GM19395 (cell line): ENCODE measurements at regions not wholly inside any gene's neighbourhood (a gene's known extent, or its start where the extent isn't known, plus 50 kb on each side); places are given as distances from the start of the nearest gene placed in this dataset.
"Not testable (repeated sequence)": the region's sequence is repeated elsewhere in the genome, so short reads cannot be mapped to it uniquely, and the experiment has no call there.

Experiments used
- ATAC-seq: cut with Tn5 transposase; IDR thresholded peaks from one replicate; pipeline ENCODE4 v1.9.1; 2021; ENCODE audit warnings: mild to moderate bottlenecking, moderate library complexity; ENCODE audit not compliant: unreplicated experiment

GRCh38 chr6:163709255-163709654 is 294.7 kb downstream of the QKI start:
- no peak for ATAC-seq

- peak; percentile 63 for ATAC-seq
These were observed 293.9 kb downstream of the QKI start for GRCh38 chr6:163708466-163708865.

GRCh38 chr6:163707387-163708355 is 293.2 kb downstream of the QKI start:
- ATAC-seq: peak; percentile 59

GRCh38 chr6:163706500-163707087 is 292.1 kb downstream of the QKI start:
- no peak for ATAC-seq

- peak; percentile 52 for ATAC-seq
These were observed 291.4 kb downstream of the QKI start for GRCh38 chr6:163705923-163706322.

GRCh38 chr6:163702736-163703135 is 288.2 kb downstream of the QKI start:
- ATAC-seq: peak; percentile 38

GRCh38 chr6:163701762-163702161 is 287.2 kb downstream of the QKI start:
- no peak for ATAC-seq

- ATAC-seq: no peak
These were observed 283.6 kb downstream of the QKI start for GRCh38 chr6:163698086-163698485.

GRCh38 chr6:163696311-163696710 is 281.8 kb downstream of the QKI start:
- not testable (repeated sequence) for ATAC-seq

- peak; percentile 54 for ATAC-seq
These were observed 280.9 kb downstream of the QKI start for GRCh38 chr6:163695414-163695864.

- ATAC-seq: no peak
These were observed 280.5 kb downstream of the QKI start for GRCh38 chr6:163694988-163695398.

- ATAC-seq: no peak
These were observed 279.6 kb downstream of the QKI start for GRCh38 chr6:163694072-163694471.

- ATAC-seq: no peak
These were observed 276.5 kb downstream of the QKI start for GRCh38 chr6:163691049-163691448.

- no peak for ATAC-seq
These were observed 274.3 kb downstream of the QKI start for GRCh38 chr6:163688739-163689362.

- no peak for ATAC-seq
These were observed 272.6 kb downstream of the QKI start for GRCh38 chr6:163687075-163687474.

- no peak for ATAC-seq
These were observed 271.8 kb downstream of the QKI start for GRCh38 chr6:163686301-163686700.

- ATAC-seq: no peak
These were observed 268.6 kb downstream of the QKI start for GRCh38 chr6:163683105-163683622.

GRCh38 chr6:163679753-163680152 is 265.2 kb downstream of the QKI start:
- no peak for ATAC-seq

GRCh38 chr6:163679012-163679660 is 264.6 kb downstream of the QKI start:
- ATAC-seq: no peak

GRCh38 chr6:163675611-163676010 is 261.1 kb downstream of the QKI start:
- no peak for ATAC-seq

GRCh38 chr6:163672710-163673109 is 258.2 kb downstream of the QKI start:
- no peak for ATAC-seq
